H9 (cell line): ENCODE measurements at regions not wholly inside any gene's neighbourhood (a gene's known extent, or its start where the extent isn't known, plus 50 kb on each side); places are given as distances from the start of the nearest gene placed in this dataset.

Source experiments
- DNase-seq: peaks from one replicate; pipeline ENCODE4 v3.0.0-alpha.2; 2017
- H2AFZ ChIP-seq: one replicate; pipeline ENCODE4 v1.6.1; 2013; ENCODE audit warnings: mild to moderate bottlenecking, low read length, control low read depth, moderate library complexity
- H2AK5ac ChIP-seq: 2 replicates; pipeline ENCODE4 v1.6.1; 2013; ENCODE audit warnings: low read length, control low read depth, mixed read lengths; ENCODE audit not compliant: insufficient read length
- H2BK120ac ChIP-seq: one replicate; pipeline ENCODE4 v1.6.1; 2013; ENCODE audit warnings: low read depth, mild to moderate bottlenecking, low read length, control low read depth, inconsistent platforms; ENCODE audit not compliant: poor library complexity, severe bottlenecking
- H2BK12ac ChIP-seq: 2 replicates; pipeline ENCODE4 v1.6.1; 2013; ENCODE audit warnings: low read length, control low read depth, mixed read lengths, low read depth; ENCODE audit not compliant: insufficient read length
- H2BK15ac ChIP-seq: 2 replicates; pipeline ENCODE4 v1.6.1; 2013; ENCODE audit warnings: low read depth, low read length, control low read depth
- H2BK20ac ChIP-seq: one replicate; pipeline ENCODE4 v1.6.1; 2013; ENCODE audit warnings: low read depth, mild to moderate bottlenecking, low read length, control low read depth, inconsistent platforms; ENCODE audit not compliant: poor library complexity, severe bottlenecking
- H2BK5ac ChIP-seq: 2 replicates; pipeline ENCODE4 v1.6.1; 2013; ENCODE audit warnings: low read length, control low read depth, mixed read lengths; ENCODE audit not compliant: insufficient read length
- H3K14ac ChIP-seq: 2 replicates; pipeline ENCODE4 v1.6.1; 2013; ENCODE audit warnings: low read length, control low read depth; ENCODE audit not compliant: insufficient read depth
- H3K18ac ChIP-seq: 2 replicates; pipeline ENCODE4 v1.6.1; 2013; ENCODE audit warnings: low read depth, mild to moderate bottlenecking, mixed read lengths, low read length, control low read depth; ENCODE audit not compliant: insufficient read length
- H3K23ac ChIP-seq: 2 replicates; pipeline ENCODE4 v1.6.1; 2013; ENCODE audit warnings: low read length, control low read depth, mixed read lengths, low read depth; ENCODE audit not compliant: insufficient read length
- H3K23me2 ChIP-seq: 2 replicates; pipeline ENCODE4 v1.6.1; 2013; ENCODE audit warnings: low read depth, mild to moderate bottlenecking, mixed read lengths, low read length, control low read depth; ENCODE audit not compliant: insufficient read length, poor library complexity, severe bottlenecking
- H3K27ac ChIP-seq: 2 replicates; pipeline ENCODE4 v1.5.1; 2013; ENCODE audit warnings: low read length, control low read depth, mixed read lengths, low read depth; ENCODE audit not compliant: insufficient read length
- H3K27me3 ChIP-seq: 2 replicates; pipeline ENCODE4 v1.6.1; 2013; ENCODE audit warnings: low read length, control low read depth, inconsistent platforms; ENCODE audit not compliant: insufficient read depth
- H3K4ac ChIP-seq: 2 replicates; pipeline ENCODE4 v1.6.1; 2013; ENCODE audit warnings: low read depth, mild to moderate bottlenecking, control low read depth, inconsistent platforms, low read length, moderate library complexity
- H3K4me1 ChIP-seq: 2 replicates; pipeline ENCODE4 v1.6.1; 2013; ENCODE audit warnings: low read length, control low read depth, inconsistent platforms; ENCODE audit not compliant: insufficient read depth
- H3K4me2 ChIP-seq: 2 replicates; pipeline ENCODE4 v1.6.1; 2013; ENCODE audit warnings: low read length, control low read depth, mixed read lengths; ENCODE audit not compliant: insufficient read length, insufficient read depth
- H3K56ac ChIP-seq: 2 replicates; pipeline ENCODE4 v1.6.1; 2013; ENCODE audit warnings: low read depth, mild to moderate bottlenecking, mixed read lengths, low read length, control low read depth; ENCODE audit not compliant: insufficient read length
- H3K79me1 ChIP-seq: 2 replicates; pipeline ENCODE4 v1.6.1; 2013; ENCODE audit warnings: low read depth, mild to moderate bottlenecking, moderate library complexity, low read length, control low read depth, inconsistent platforms; ENCODE audit not compliant: insufficient read depth, poor library complexity, severe bottlenecking
- H3K79me2 ChIP-seq: 2 replicates; pipeline ENCODE4 v1.6.1; 2013; ENCODE audit warnings: low read length, control low read depth, inconsistent platforms; ENCODE audit not compliant: insufficient read depth
- H3K9ac ChIP-seq: 2 replicates; pipeline ENCODE4 v1.6.1; 2013; ENCODE audit warnings: low read length, control low read depth, mixed read lengths; ENCODE audit not compliant: insufficient read length; ENCODE audit errors: extremely low read depth
- H3K9me3 ChIP-seq: one replicate; pipeline ENCODE4 v1.6.1; 2013; ENCODE audit warnings: low read depth, low read length, inconsistent platforms; ENCODE audit not compliant: control insufficient read depth
- H3T11ph ChIP-seq: one replicate; pipeline ENCODE4 v1.6.1; 2013; ENCODE audit warnings: mild to moderate bottlenecking, low read length, control low read depth, inconsistent platforms
- H4K20me1 ChIP-seq: one replicate; pipeline ENCODE4 v1.6.1; 2013; ENCODE audit not compliant: control insufficient read depth, insufficient read length, insufficient read depth
- H4K5ac ChIP-seq: 2 replicates; pipeline ENCODE4 v1.6.1; 2013; ENCODE audit warnings: low read depth, mild to moderate bottlenecking, mixed read lengths, low read length, control low read depth; ENCODE audit not compliant: insufficient read length
- H4K8ac ChIP-seq: replicated peaks from 2 replicates; pipeline ENCODE4 v1.6.1; 2013; ENCODE audit warnings: low read length, control low read depth, mixed read lengths, low read depth; ENCODE audit not compliant: insufficient read length
- H4K91ac ChIP-seq: 2 replicates; pipeline ENCODE4 v1.6.1; 2013; ENCODE audit warnings: low read depth, mild to moderate bottlenecking, moderate library complexity, mixed read lengths, low read length, control low read depth; ENCODE audit not compliant: insufficient read length
- H3K27ac Mint-ChIP-seq, 3 experiments: 2 replicates in 2 of 3; 3 replicates in 1 of 3; pipeline ENCODE4 v1.8.0; 2020 to 2021; ENCODE audit warnings: mixed read lengths in 3 of 3, mild to moderate bottlenecking in 1 of 3, moderate library complexity in 1 of 3
- H3K27me3 Mint-ChIP-seq: 2 replicates; pipeline ENCODE4 v1.8.0; 2021; ENCODE audit warnings: low read depth, mild to moderate bottlenecking, moderate library complexity, mixed read lengths
- H3K36me3 Mint-ChIP-seq, 3 experiments: 2 replicates in 2 of 3; 3 replicates in 1 of 3; pipeline ENCODE4 v1.8.0; 2020 to 2021; ENCODE audit warnings: low read depth in 3 of 3, mixed read lengths in 3 of 3; ENCODE audit not compliant: insufficient read depth in 1 of 3
- H3K4me1 Mint-ChIP-seq, 2 experiments: 2 replicates each; pipeline ENCODE4 v1.8.0; 2020; ENCODE audit warnings: mixed read lengths in 2 of 2
- H3K4me3 Mint-ChIP-seq, 2 experiments: 2 replicates in 1 of 2; 3 replicates in 1 of 2; pipeline ENCODE4 v1.8.0; 2020 to 2021; ENCODE audit warnings: mild to moderate bottlenecking in 2 of 2, mixed read lengths in 2 of 2, moderate library complexity in 1 of 2
- H3K9me3 Mint-ChIP-seq, 2 experiments: 2 replicates in 1 of 2; 3 replicates in 1 of 2; pipeline ENCODE4 v1.8.0; 2020; ENCODE audit warnings: mild to moderate bottlenecking in 2 of 2, mixed read lengths in 2 of 2, moderate library complexity in 1 of 2
- CTCF ChIP-seq: fragments of 200-600 bp; sonication (generic); conservative IDR thresholded peaks from 3 replicates; pipeline ENCODE4 v1.8.0; 2021; ENCODE audit warnings: antibody characterized with exemption, mild to moderate bottlenecking
- WGBS: extraction: QIAGEN DNeasy Blood & Tissue Kit; methylation state at CpG from one replicate; pipeline ENCODE4 v1.1.7; 2013; ENCODE audit warnings: missing lambda C conversion rate, low lambda C conversion rate, mixed read lengths; ENCODE audit not compliant: insufficient read length; ENCODE audit errors: extremely low coverage; 5-methylcytosine and 5-hydroxymethylcytosine counted together

GRCh38 chr15:99906793-99907192 is 173.6 kb upstream of the LYSMD4 start:
- H2BK5ac ChIP-seq: no peak overlapping the region
- no peak overlapping the region for H3K18ac ChIP-seq
- H3K9me3 ChIP-seq: no peaks in the 10 kb centered on the region
- no peak overlapping the region for H3K56ac ChIP-seq
- DNase-seq: no peak
- H3K4me1 ChIP-seq: no peaks in the 10 kb centered on the region
- Mint-ChIP-seq H3K9me3 (no peaks in the 10 kb centered on the region), H3K4me1 (peaks cover 6 to 7% of the 10 kb centered on the region in 2 experiments), H3K36me3 (no peaks in the 10 kb centered on the region), H3K27ac (no peak overlapping the region), H3K4me3 (no peak overlapping the region), H3K27me3 (peaks cover 2% of the 10 kb centered on the region; the same call in 1 of the 2 replicates)
- no peak overlapping the region for H3K23ac ChIP-seq
- no peak overlapping the region for H2BK15ac ChIP-seq
- no peak overlapping the region for H2BK12ac ChIP-seq
- no peak overlapping the region for H3K4me2 ChIP-seq
- H3K27ac ChIP-seq: no peak overlapping the region
- H2BK20ac ChIP-seq: no peak overlapping the region
- H2BK120ac ChIP-seq: no peak overlapping the region
- H4K8ac ChIP-seq: no peak overlapping the region
- no peaks in the 10 kb centered on the region for H3K27me3 ChIP-seq
- no peak overlapping the region for H2AFZ ChIP-seq
- H3K23me2 ChIP-seq: no peaks in the 10 kb centered on the region
- no peaks in the 10 kb centered on the region for H4K20me1 ChIP-seq
- H3K9ac ChIP-seq: no peak overlapping the region
- H3T11ph ChIP-seq: no peak overlapping the region
- no peaks in the 10 kb centered on the region for H3K79me1 ChIP-seq
- H2AK5ac ChIP-seq: no peak overlapping the region
- WGBS: no CpG with 5 or more reads among the region's 4 CpGs
- H4K5ac ChIP-seq: no peak overlapping the region
- no peak for TF ChIP-seq CTCF
- no peak overlapping the region for H4K91ac ChIP-seq
- no peak overlapping the region for H3K4ac ChIP-seq
- no peak overlapping the region for H3K14ac ChIP-seq
- H3K79me2 ChIP-seq: no peaks in the 10 kb centered on the region; the same call in 1 of the 2 replicates
